HepG2 (cell line): ENCODE measurements at regions not wholly inside any gene's neighbourhood (a gene's known extent, or its start where the extent isn't known, plus 50 kb on each side); places are given as distances from the start of the nearest gene placed in this dataset.

Experiments
- CTCF ChIP-seq: sonication (generic); formaldehyde crosslinking; IDR thresholded peaks from 2 replicates; pipeline ENCODE4 v1.5.0; 2020; ENCODE audit warnings: mild to moderate bottlenecking, missing genetic modification reagents, moderate library complexity
- IKZF4 ChIP-seq: sonication (generic); formaldehyde crosslinking; IDR thresholded peaks from 2 replicates; pipeline ENCODE4 v1.5.1; 2020; ENCODE audit warnings: borderline replicate concordance, mild to moderate bottlenecking, low read depth, missing genetic modification reagents; ENCODE audit errors: not compliant biosample characterization
- JUN ChIP-seq: sonication (generic); formaldehyde crosslinking; IDR thresholded peaks from 2 replicates; pipeline ENCODE4 v1.4.0; 2020; ENCODE audit warnings: mild to moderate bottlenecking, missing genetic modification reagents
- POLR2AphosphoS2 ChIP-seq: IDR thresholded peaks from 2 replicates; pipeline ENCODE4 v1.6.1; 2011; ENCODE audit warnings: low read depth, low read length, improper control_type of control experiment
- RFX5 ChIP-seq: IDR thresholded peaks from 2 replicates; pipeline ENCODE4 v1.6.1; 2011; ENCODE audit warnings: low read depth, low read length, improper control_type of control experiment
- STAT5B ChIP-seq: sonication (generic); formaldehyde crosslinking; IDR thresholded peaks from 2 replicates; pipeline ENCODE4 v1.4.0; 2020; ENCODE audit warnings: missing genetic modification reagents
- TAF15 ChIP-seq: fragments of 200-400 bp; formaldehyde crosslinking; IDR thresholded peaks from one replicate; pipeline ENCODE4 v1.6.1; 2018; ENCODE audit warnings: mild to moderate bottlenecking, low read depth, low read length; ENCODE audit not compliant: poor library complexity, severe bottlenecking
- UBTF ChIP-seq: sonication (generic); formaldehyde crosslinking; IDR thresholded peaks from 2 replicates; pipeline ENCODE4 v1.4.0; 2020; ENCODE audit warnings: mild to moderate bottlenecking, missing genetic modification reagents
- ZFY ChIP-seq: sonication (generic); formaldehyde crosslinking; IDR thresholded peaks from 2 replicates; pipeline ENCODE4 v1.4.0; 2020; ENCODE audit warnings: missing genetic modification reagents
- ZNF335 ChIP-seq: sonication (generic); formaldehyde crosslinking; IDR thresholded peaks from 2 replicates; pipeline ENCODE4 v1.4.0; 2020; ENCODE audit warnings: missing genetic modification reagents

DNA sequence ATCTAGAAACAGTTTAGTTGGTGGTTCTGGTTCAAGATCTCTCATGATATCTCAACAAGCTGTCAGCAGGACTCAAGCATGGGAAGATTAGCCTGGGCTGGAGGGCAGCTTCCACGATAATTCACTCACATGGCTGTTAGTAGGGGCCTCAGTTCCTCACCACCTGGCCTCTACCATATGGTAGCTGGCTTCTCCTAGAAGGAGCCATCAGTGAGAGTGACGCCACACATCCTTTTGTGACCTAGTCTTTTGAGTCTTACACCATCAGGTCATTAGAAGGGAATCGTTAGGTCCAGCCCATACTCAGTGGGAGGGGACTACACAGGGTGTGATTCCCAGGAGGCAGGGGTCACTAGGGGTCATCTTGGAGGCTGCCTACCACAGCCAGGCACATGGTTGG, 239.3 kb upstream of the PLPP4 start:
- TF ChIP-seq RFX5 (no peak), STAT5B (CRISPR knock-in tag) (no peak), TAF15 (no peak), CTCF (CRISPR knock-in tag) (no peak), ZNF335 (CRISPR knock-in tag) (no peak), JUN (CRISPR knock-in tag) (no peak), UBTF (no peak), IKZF4 (CRISPR knock-in tag) (no peak), POLR2AphosphoS2 (no peak), ZFY (CRISPR knock-in tag) (no peak)
